Kidney epithelial cell (primary cell): ENCODE measurements at regions not wholly inside any gene's neighbourhood (a gene's known extent, or its start where the extent isn't known, plus 50 kb on each side); places are given as distances from the start of the nearest gene placed in this dataset.

Experiments
- DNase-seq: peaks from one replicate; pipeline ENCODE4 v3.0.0-alpha.2; 2010; ENCODE audit warnings: low read depth
- H3K27me3 ChIP-seq: 2 replicates; pipeline ENCODE4 v1.6.0; 2011; ENCODE audit warnings: low read length; ENCODE audit not compliant: control insufficient read depth, insufficient read depth
- H3K36me3 ChIP-seq: 2 replicates; pipeline ENCODE4 v1.5.1; 2011; ENCODE audit warnings: low read length; ENCODE audit not compliant: control insufficient read depth, insufficient read depth
- H3K4me3 ChIP-seq: 2 replicates; pipeline ENCODE4 v1.5.1; 2011; ENCODE audit warnings: low read depth, mild to moderate bottlenecking, control low read depth, low read length
- CTCF ChIP-seq: IDR thresholded peaks from 2 replicates; pipeline ENCODE4 v1.5.1; 2011; ENCODE audit warnings: mild to moderate bottlenecking, moderate library complexity, low read length, control low read depth, inconsistent platforms; ENCODE audit not compliant: insufficient read depth, poor library complexity, severe bottlenecking

- H3K4me3 ChIP-seq: no peak overlapping the region
- H3K36me3 ChIP-seq: no peaks in the 10 kb centered on the region
- no peaks in the 10 kb centered on the region for H3K27me3 ChIP-seq
- no peak for DNase-seq
- TF ChIP-seq CTCF: no peak
Observed at GRCh38 chr9:1473956-1474634, 423.9 kb downstream of the DMRT2 start.

GRCh38 chr9:1474671-1475070, 424.5 kb downstream of the DMRT2 start:
- Histone ChIP-seq H3K36me3 (no peaks in the 10 kb centered on the region), H3K4me3 (no peak overlapping the region), H3K27me3 (no peaks in the 10 kb centered on the region)
- no peak for DNase-seq
- no peak for TF ChIP-seq CTCF

GRCh38 chr9:1490341-1491232, 440.4 kb downstream of the DMRT2 start:
- H3K36me3 ChIP-seq: no peaks in the 10 kb centered on the region
- no peak for TF ChIP-seq CTCF
- H3K27me3 ChIP-seq: no peaks in the 10 kb centered on the region
- DNase-seq: no peak
- H3K4me3 ChIP-seq: no peak overlapping the region

- no peaks in the 10 kb centered on the region for H3K27me3 ChIP-seq
- no peak for DNase-seq
- TF ChIP-seq CTCF: no peak
Observed at GRCh38 chr9:1492156-1492555, 442.0 kb downstream of the DMRT2 start.

GRCh38 chr9:1495282-1496030, 445.3 kb downstream of the DMRT2 start:
- DNase-seq: no peak
- H3K27me3 ChIP-seq: no peaks in the 10 kb centered on the region
- no peak for TF ChIP-seq CTCF
- H3K36me3 ChIP-seq: no peaks in the 10 kb centered on the region
- H3K4me3 ChIP-seq: no peak overlapping the region

More at GRCh38 chr9:1492156-1492555, 442.0 kb downstream of the DMRT2 start:
- no peaks in the 10 kb centered on the region for H3K36me3 ChIP-seq
- H3K4me3 ChIP-seq: no peak overlapping the region
